BLaER1 treated with 17β-estradiol and CSF1 and Interleukin-3, amounts not matched to agents 10 nM and 100 nM (cell line): ENCODE measurements at regions not wholly inside any gene's neighbourhood (a gene's known extent, or its start where the extent isn't known, plus 50 kb on each side); places are given as distances from the start of the nearest gene placed in this dataset.

Experiments
- H3K27ac ChIP-seq, 11 experiments: shearing (Covaris generic); formaldehyde crosslinking; 2 replicates each; pipeline ENCODE4 v1.8.1; 2022
- H3K27me3 ChIP-seq, 11 experiments: shearing (Covaris generic); formaldehyde crosslinking; 2 replicates each; pipeline ENCODE4 v1.8.1; 2022
- H3K36me3 ChIP-seq, 11 experiments: shearing (Covaris generic); formaldehyde crosslinking; 2 replicates each; pipeline ENCODE4 v1.8.1; 2022
- H3K4me1 ChIP-seq, 10 experiments: shearing (Covaris generic); formaldehyde crosslinking; 2 replicates each; pipeline ENCODE4 v1.8.1; 2022
- H3K4me2 ChIP-seq, 11 experiments: shearing (Covaris generic); formaldehyde crosslinking; 2 replicates each; pipeline ENCODE4 v1.8.1; 2022
- H3K4me3 ChIP-seq, 10 experiments: shearing (Covaris generic); formaldehyde crosslinking; 2 replicates each; pipeline ENCODE4 v1.8.1; 2022
- H3K9ac ChIP-seq, 11 experiments: shearing (Covaris generic); formaldehyde crosslinking; 2 replicates each; pipeline ENCODE4 v1.8.1; 2022
- H3K9me3 ChIP-seq, 11 experiments: shearing (Covaris generic); formaldehyde crosslinking; replicated peaks in 1 of 11; 2 replicates each; pipeline ENCODE4 v1.8.1; 2022
- H4K20me1 ChIP-seq, 11 experiments: shearing (Covaris generic); formaldehyde crosslinking; 2 replicates each; pipeline ENCODE4 v1.8.1; 2022
- Cebpa-rat ChIP-seq, 11 experiments: shearing (Covaris generic); IDR thresholded peaks; 2 replicates each; pipeline ENCODE4 v1.8.1; 2022

GRCh38 chr20:10978713-10979112 lies 304.9 kb upstream of the JAG1 start:
- Histone ChIP-seq H3K27me3 (no peaks in the 10 kb centered on the region), H3K9ac (no peak overlapping the region), H3K4me2 (no peak overlapping the region), H3K4me1 (no peaks in the 10 kb centered on the region), H3K27ac (no peak overlapping the region), H3K9me3 (no peaks in the 10 kb centered on the region), H3K36me3 (no peaks in the 10 kb centered on the region), H3K4me3 (no peak overlapping the region), H4K20me1 (no peaks in the 10 kb centered on the region)
- TF ChIP-seq Cebpa-rat (IDR thresholded peaks at IDR 0.05) = no peak

GRCh38 chr20:10982692-10983091 lies 308.9 kb upstream of the JAG1 start:
- no peak overlapping the region for H3K4me3 ChIP-seq
- peaks cover 0 to 10% (median 0%) of the 10 kb centered on the region in 11 experiments; a peak in 2 of 22 replicates for H3K9me3 ChIP-seq
- H3K9ac ChIP-seq = no peak overlapping the region
- H3K36me3 ChIP-seq = no peaks in the 10 kb centered on the region
- H3K27ac ChIP-seq = no peak overlapping the region
- no peaks in the 10 kb centered on the region for H3K27me3 ChIP-seq
- H3K4me1 ChIP-seq = peaks cover 15 to 21% (median 17%) of the 10 kb centered on the region in 10 experiments; a peak in 18 of 20 replicates
- no peak for TF ChIP-seq Cebpa-rat (IDR thresholded peaks at IDR 0.05)
- H3K4me2 ChIP-seq = no peak overlapping the region
- H4K20me1 ChIP-seq = no peaks in the 10 kb centered on the region

GRCh38 chr20:10984294-10984693 lies 310.5 kb upstream of the JAG1 start:
- Histone ChIP-seq H3K9me3 (peaks cover 0 to 10% (median 0%) of the 10 kb centered on the region in 11 experiments; a peak in 2 of 22 replicates), H3K4me3 (no peak overlapping the region), H3K9ac (no peak overlapping the region), H3K4me1 (peaks cover 15 to 21% (median 17%) of the 10 kb centered on the region in 10 experiments; a peak in 18 of 20 replicates), H3K36me3 (no peaks in the 10 kb centered on the region), H4K20me1 (no peaks in the 10 kb centered on the region), H3K27ac (no peak overlapping the region), H3K27me3 (no peaks in the 10 kb centered on the region), H3K4me2 (peak overlapping the region in 8 of 11 experiments; percentile 33 to 62 (median 54); a peak in 12 of 22 replicates)
- TF ChIP-seq Cebpa-rat (IDR thresholded peaks at IDR 0.05) = no peak

- Histone ChIP-seq H3K4me2 (peak overlapping the region; percentile 11 to 62 (median 46); a peak in 21 of 22 replicates), H4K20me1 (no peaks in the 10 kb centered on the region), H3K9me3 (peaks cover 0 to 10% (median 0%) of the 10 kb centered on the region in 11 experiments; a peak in 2 of 22 replicates)
Measured at GRCh38 chr20:10984913-10985312, 311.1 kb upstream of the JAG1 start.

GRCh38 chr20:10985536-10985935 lies 311.7 kb upstream of the JAG1 start:
- Histone ChIP-seq H3K27ac (no peak overlapping the region), H3K4me2 (peak overlapping the region; percentile 11 to 62 (median 46); a peak in 18 of 22 replicates), H3K27me3 (no peaks in the 10 kb centered on the region), H4K20me1 (no peaks in the 10 kb centered on the region), H3K36me3 (no peaks in the 10 kb centered on the region), H3K4me3 (no peak overlapping the region), H3K9ac (no peak overlapping the region), H3K4me1 (peaks cover 15 to 21% (median 17%) of the 10 kb centered on the region in 10 experiments; a peak in 18 of 20 replicates), H3K9me3 (peaks cover 0 to 10% (median 0%) of the 10 kb centered on the region in 11 experiments; a peak in 2 of 22 replicates)
- TF ChIP-seq Cebpa-rat (IDR thresholded peaks at IDR 0.05) = no peak

More at GRCh38 chr20:10984913-10985312, 311.1 kb upstream of the JAG1 start:
- peaks cover 15 to 21% (median 17%) of the 10 kb centered on the region in 10 experiments; a peak in 18 of 20 replicates for H3K4me1 ChIP-seq
- no peak overlapping the region for H3K9ac ChIP-seq
- no peak for TF ChIP-seq Cebpa-rat (IDR thresholded peaks at IDR 0.05)
- H3K36me3 ChIP-seq = no peaks in the 10 kb centered on the region
- no peak overlapping the region for H3K4me3 ChIP-seq
- no peaks in the 10 kb centered on the region for H3K27me3 ChIP-seq
- no peak overlapping the region for H3K27ac ChIP-seq

GRCh38 chr20:10986586-10986985 lies 312.8 kb upstream of the JAG1 start:
- Histone ChIP-seq H3K36me3 (no peaks in the 10 kb centered on the region), H3K4me1 (peaks cover 15 to 21% (median 17%) of the 10 kb centered on the region in 10 experiments; a peak in 18 of 20 replicates), H3K9ac (no peak overlapping the region), H4K20me1 (no peaks in the 10 kb centered on the region), H3K27me3 (no peaks in the 10 kb centered on the region), H3K27ac (no peak overlapping the region), H3K9me3 (peaks cover 0 to 10% (median 0%) of the 10 kb centered on the region in 11 experiments; a peak in 2 of 22 replicates), H3K4me3 (no peak overlapping the region), H3K4me2 (no peak overlapping the region)
- no peak for TF ChIP-seq Cebpa-rat (IDR thresholded peaks at IDR 0.05)

GRCh38 chr20:10987651-10988383 lies 314.0 kb upstream of the JAG1 start:
- Histone ChIP-seq H3K9ac (no peak overlapping the region), H3K4me3 (no peak overlapping the region), H3K27ac (no peak overlapping the region), H3K4me2 (no peak overlapping the region), H3K36me3 (no peaks in the 10 kb centered on the region), H4K20me1 (no peaks in the 10 kb centered on the region), H3K27me3 (no peaks in the 10 kb centered on the region), H3K4me1 (peaks cover 15 to 21% (median 17%) of the 10 kb centered on the region in 10 experiments; a peak in 18 of 20 replicates), H3K9me3 (peaks cover 0 to 10% (median 0%) of the 10 kb centered on the region in 11 experiments; a peak in 2 of 22 replicates)
- no peak for TF ChIP-seq Cebpa-rat (IDR thresholded peaks at IDR 0.05)

- Histone ChIP-seq H3K9ac (no peak overlapping the region), H3K27ac (no peak overlapping the region), H3K27me3 (no peaks in the 10 kb centered on the region), H3K4me2 (no peak overlapping the region), H3K9me3 (peaks cover 0 to 6% (median 0%) of the 10 kb centered on the region in 11 experiments; a peak in 2 of 22 replicates), H4K20me1 (no peaks in the 10 kb centered on the region), H3K4me3 (no peak overlapping the region), H3K4me1 (peaks cover under 1 to 5% (median 3%) of the 10 kb centered on the region in 10 experiments; a peak in 13 of 20 replicates), H3K36me3 (no peaks in the 10 kb centered on the region)
- no peak for TF ChIP-seq Cebpa-rat (IDR thresholded peaks at IDR 0.05)
Measured at GRCh38 chr20:10990625-10991382, 317.0 kb upstream of the JAG1 start.

- Histone ChIP-seq H3K9me3 (no peaks in the 10 kb centered on the region), H3K4me1 (no peaks in the 10 kb centered on the region), H3K36me3 (no peaks in the 10 kb centered on the region), H3K27ac (no peak overlapping the region), H3K4me3 (no peak overlapping the region), H3K4me2 (no peak overlapping the region), H4K20me1 (no peaks in the 10 kb centered on the region), H3K9ac (no peak overlapping the region), H3K27me3 (no peaks in the 10 kb centered on the region)
- no peak for TF ChIP-seq Cebpa-rat (IDR thresholded peaks at IDR 0.05)
Measured at GRCh38 chr20:10992731-10993130, 318.9 kb upstream of the JAG1 start.
